ENCODE measurements at regions not wholly inside any gene's neighbourhood (a gene's known extent, or its start where the extent isn't known, plus 50 kb on each side); places are given as distances from the start of the nearest gene placed in this dataset.
"Not testable (repeated sequence)": the region's sequence is repeated elsewhere in the genome, so short reads cannot be mapped to it uniquely, and the experiment has no call there.

DNA sequence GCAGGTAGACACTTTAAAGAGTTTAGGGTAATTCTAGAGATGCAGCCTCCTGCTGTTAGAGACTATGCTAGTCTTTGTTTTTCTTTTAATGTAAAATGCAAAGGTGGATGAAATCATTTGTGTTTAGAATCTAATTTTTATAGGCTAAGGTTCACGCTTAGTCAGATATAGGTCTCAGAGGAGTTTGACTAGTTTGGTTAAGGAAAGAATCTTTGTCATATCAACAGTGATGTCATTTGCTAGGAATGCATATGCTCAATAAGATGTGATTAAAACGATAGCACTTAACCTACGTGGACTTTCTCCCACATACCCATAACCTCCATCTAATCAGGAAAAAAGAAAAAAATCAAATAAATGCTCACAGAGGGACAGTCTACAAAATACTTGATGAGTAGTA, 859.3 kb upstream of the ATXN7L3B start:
- TF ChIP-seq, protein P1, sequence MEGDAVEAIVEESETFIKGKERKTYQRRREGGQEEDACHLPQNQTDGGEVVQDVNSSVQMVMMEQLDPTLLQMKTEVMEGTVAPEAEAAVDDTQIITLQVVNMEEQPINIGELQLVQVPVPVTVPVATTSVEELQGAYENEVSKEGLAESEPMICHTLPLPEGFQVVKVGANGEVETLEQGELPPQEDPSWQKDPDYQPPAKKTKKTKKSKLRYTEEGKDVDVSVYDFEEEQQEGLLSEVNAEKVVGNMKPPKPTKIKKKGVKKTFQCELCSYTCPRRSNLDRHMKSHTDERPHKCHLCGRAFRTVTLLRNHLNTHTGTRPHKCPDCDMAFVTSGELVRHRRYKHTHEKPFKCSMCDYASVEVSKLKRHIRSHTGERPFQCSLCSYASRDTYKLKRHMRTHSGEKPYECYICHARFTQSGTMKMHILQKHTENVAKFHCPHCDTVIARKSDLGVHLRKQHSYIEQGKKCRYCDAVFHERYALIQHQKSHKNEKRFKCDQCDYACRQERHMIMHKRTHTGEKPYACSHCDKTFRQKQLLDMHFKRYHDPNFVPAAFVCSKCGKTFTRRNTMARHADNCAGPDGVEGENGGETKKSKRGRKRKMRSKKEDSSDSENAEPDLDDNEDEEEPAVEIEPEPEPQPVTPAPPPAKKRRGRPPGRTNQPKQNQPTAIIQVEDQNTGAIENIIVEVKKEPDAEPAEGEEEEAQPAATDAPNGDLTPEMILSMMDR (IDR thresholded peaks at IDR 0.05; ENCODE audit: poor library complexity, severe bottlenecking): no peak
- DNase-seq (ENCODE audit: low spot score): no peak
- Histone ChIP-seq H3K4me3 (ENCODE audit: severe bottlenecking) (no peak overlapping the region), H3K4me1 (ENCODE audit: insufficient read depth, poor library complexity, severe bottlenecking) (no peaks in the 10 kb centered on the region), H3K9me3 (ENCODE audit: severe bottlenecking) (no peaks in the 10 kb centered on the region), H3K36me3 (ENCODE audit: low read depth) (no peaks in the 10 kb centered on the region), H3K27ac (ENCODE audit: poor library complexity, severe bottlenecking) (no peak overlapping the region), H3K27me3 (ENCODE audit: insufficient read depth, poor library complexity, severe bottlenecking) (no peaks in the 10 kb centered on the region)
- ATAC-seq (ENCODE audit: low read depth): peak; percentile 48; the same call in 1 of the 3 replicates

DNA sequence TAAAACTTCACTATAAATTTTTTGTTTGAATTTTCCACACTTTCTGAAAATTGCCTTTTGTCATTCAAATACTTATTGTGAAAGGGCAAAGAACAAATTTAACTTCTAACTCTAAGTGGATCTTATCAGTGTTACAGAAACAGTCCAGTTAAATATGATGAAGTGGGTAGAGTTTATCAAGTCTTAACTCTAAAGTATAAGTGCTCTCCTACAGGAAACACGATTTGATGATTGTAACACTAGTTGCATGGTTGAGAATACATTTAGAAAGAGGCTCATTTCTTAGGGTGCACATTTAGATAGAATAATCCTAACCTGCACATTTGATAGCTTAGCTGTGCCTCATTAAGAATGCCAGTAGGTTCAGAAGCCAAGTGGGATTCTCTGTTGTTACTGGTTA, 838.3 kb upstream of the ATXN7L3B start:
- Histone ChIP-seq H3K4me3 (ENCODE audit: severe bottlenecking) (no peak overlapping the region), H3K9me3 (ENCODE audit: severe bottlenecking) (no peaks in the 10 kb centered on the region), H3K4me1 (ENCODE audit: insufficient read depth, poor library complexity, severe bottlenecking) (no peaks in the 10 kb centered on the region), H3K36me3 (ENCODE audit: low read depth) (no peaks in the 10 kb centered on the region), H3K27me3 (ENCODE audit: insufficient read depth, poor library complexity, severe bottlenecking) (no peaks in the 10 kb centered on the region), H3K27ac (ENCODE audit: poor library complexity, severe bottlenecking) (no peak overlapping the region)
- TF ChIP-seq, protein P1 (IDR thresholded peaks at IDR 0.05; ENCODE audit: poor library complexity, severe bottlenecking): no peak
- ATAC-seq (ENCODE audit: low read depth): no peak
- no peak for DNase-seq (ENCODE audit: low spot score)

DNA sequence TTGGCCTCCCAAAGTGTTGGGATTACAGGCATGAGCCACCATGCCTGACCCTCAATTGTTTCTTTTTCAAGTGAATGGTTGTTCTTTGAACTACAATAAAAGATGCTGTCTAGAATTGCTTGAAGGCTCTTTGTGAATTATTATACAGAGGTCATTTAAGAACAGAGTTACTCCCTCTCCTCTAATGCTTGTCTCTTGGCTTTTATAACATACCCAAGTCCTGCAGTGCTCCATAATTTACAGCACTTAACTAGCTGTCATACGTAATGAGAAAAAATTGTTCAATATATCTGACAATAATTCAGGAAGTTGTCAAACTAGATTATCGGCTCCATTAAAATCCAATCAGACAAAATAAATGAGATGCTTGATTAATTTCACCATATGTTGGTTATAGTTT, 823.0 kb upstream of the ATXN7L3B start:
- H3K9me3 ChIP-seq (ENCODE audit: severe bottlenecking): no peaks in the 10 kb centered on the region
- H3K36me3 ChIP-seq (ENCODE audit: low read depth): no peaks in the 10 kb centered on the region
- TF ChIP-seq, protein P1 (IDR thresholded peaks at IDR 0.05; ENCODE audit: poor library complexity, severe bottlenecking): no peak
- H3K27ac ChIP-seq (ENCODE audit: poor library complexity, severe bottlenecking): no peak overlapping the region
- H3K4me3 ChIP-seq (ENCODE audit: severe bottlenecking): no peak overlapping the region
- DNase-seq (ENCODE audit: low spot score) (no peak), ATAC-seq (ENCODE audit: low read depth) (no peak)
- H3K27me3 ChIP-seq (ENCODE audit: insufficient read depth, poor library complexity, severe bottlenecking): no peaks in the 10 kb centered on the region
- peaks cover 5% of the 10 kb centered on the region for H3K4me1 ChIP-seq (ENCODE audit: insufficient read depth, poor library complexity, severe bottlenecking)

DNA sequence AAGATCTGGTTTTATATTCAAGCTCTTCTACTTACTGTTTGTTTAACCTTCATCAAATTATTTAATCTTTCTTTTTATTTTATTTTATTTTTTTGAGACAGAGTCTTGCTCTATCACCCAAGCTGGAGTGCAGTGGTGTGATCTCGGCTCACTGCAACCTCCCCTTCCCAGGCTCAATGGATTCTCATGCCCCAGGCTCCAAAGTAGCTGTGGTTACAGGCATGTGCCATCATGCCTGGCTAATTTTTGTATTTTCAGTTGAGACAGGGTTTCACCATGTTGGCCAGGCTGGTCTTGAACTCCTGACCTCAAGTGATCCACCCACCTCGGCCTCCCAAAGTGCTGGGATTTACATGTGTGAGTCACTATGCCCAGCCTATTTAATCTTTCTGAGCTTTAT, 821.5 kb upstream of the ATXN7L3B start:
- not testable (repeated sequence) for H3K9me3 ChIP-seq (ENCODE audit: severe bottlenecking); H3K27me3 ChIP-seq (ENCODE audit: insufficient read depth, poor library complexity, severe bottlenecking); H3K4me1 ChIP-seq (ENCODE audit: insufficient read depth, poor library complexity, severe bottlenecking); H3K27ac ChIP-seq (ENCODE audit: poor library complexity, severe bottlenecking); H3K4me3 ChIP-seq (ENCODE audit: severe bottlenecking); H3K36me3 ChIP-seq (ENCODE audit: low read depth); DNase-seq (ENCODE audit: low spot score)
- peak; percentile 52; the same call in 2 of the 3 replicates for ATAC-seq (ENCODE audit: low read depth)

DNA sequence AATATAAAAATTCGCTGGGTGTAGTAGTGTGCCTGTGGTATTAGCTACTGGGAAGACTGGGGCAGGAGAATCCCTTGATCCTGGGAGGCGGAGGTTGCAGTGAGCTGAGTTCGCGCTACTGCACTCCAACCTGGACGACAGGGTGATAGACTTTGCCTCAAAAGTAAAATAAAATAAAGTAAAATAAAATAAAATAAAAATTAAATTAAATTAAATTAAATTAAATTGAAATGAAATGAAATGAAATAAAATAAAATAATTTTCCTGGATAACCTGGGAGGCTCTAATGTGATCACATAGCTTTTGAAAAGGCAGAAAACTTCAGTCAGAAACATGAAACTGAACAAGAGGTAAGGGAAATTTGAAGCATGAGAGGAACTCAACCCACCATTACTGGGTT, 818.4 kb upstream of the ATXN7L3B start:
- H3K9me3 ChIP-seq (ENCODE audit: severe bottlenecking): no peaks in the 10 kb centered on the region
- no peak for DNase-seq (ENCODE audit: low spot score)
- peaks cover 5% of the 10 kb centered on the region for H3K4me1 ChIP-seq (ENCODE audit: insufficient read depth, poor library complexity, severe bottlenecking)
- no peak overlapping the region for H3K4me3 ChIP-seq (ENCODE audit: severe bottlenecking)
- H3K36me3 ChIP-seq (ENCODE audit: low read depth): no peaks in the 10 kb centered on the region
- no peaks in the 10 kb centered on the region for H3K27me3 ChIP-seq (ENCODE audit: insufficient read depth, poor library complexity, severe bottlenecking)
- TF ChIP-seq, protein P1 (IDR thresholded peaks at IDR 0.05; ENCODE audit: poor library complexity, severe bottlenecking): no peak
- ATAC-seq (ENCODE audit: low read depth): no peak
- H3K27ac ChIP-seq (ENCODE audit: poor library complexity, severe bottlenecking): no peak overlapping the region

All from RWPE2 (cell line).